Right atrium auricular region (tissue), 2 donors: ENCODE measurements at regions not wholly inside any gene's neighbourhood (a gene's known extent, or its start where the extent isn't known, plus 50 kb on each side); places are given as distances from the start of the nearest gene placed in this dataset.
"Not testable (repeated sequence)": the region's sequence is repeated elsewhere in the genome, so short reads cannot be mapped to it uniquely, and the experiment has no call there.

ENCODE experiments used
- DNase-seq: peaks from one replicate; pipeline ENCODE4 v3.0.0-alpha.2; 2019; ENCODE audit warnings: low spot score
- H3K27ac ChIP-seq, 2 donors: fragments of 200-600 bp; sonication (generic); 1 replicate in 1 of 2; 2 replicates in 1 of 2; pipeline ENCODE4 v1.5.1; 2016 to 2019
- H3K27me3 ChIP-seq, 2 donors: fragments of 200-600 bp; sonication (generic); one replicate each; pipeline versions ENCODE4 v1.5.1 to v1.6.0; 2017 to 2019
- H3K36me3 ChIP-seq: fragments of 200-600 bp; sonication (generic); one replicate; pipeline ENCODE4 v1.5.1; 2016
- H3K4me1 ChIP-seq, 2 donors: fragments of 200-600 bp; sonication (generic); one replicate each; pipeline versions ENCODE4 v1.5.1 to v1.6.0; 2017 to 2019
- H3K4me3 ChIP-seq, 2 donors: fragments of 200-600 bp; sonication (generic); 1 replicate in 1 of 2; 2 replicates in 1 of 2; pipeline ENCODE4 v1.5.1; 2017 to 2019; ENCODE audit warnings: mild to moderate bottlenecking in 1 of 2, moderate library complexity in 1 of 2
- H3K9me3 ChIP-seq, 2 donors: fragments of 200-600 bp; sonication (generic); one replicate each; pipeline ENCODE4 v1.5.1; 2019
- TF ChIP-seq, protein P1 (sequence below), 2 donors: fragments of 200-600 bp; sonication (generic); IDR thresholded peaks; one replicate each; pipeline ENCODE4 v1.5.1; 2019; ENCODE audit warnings: antibody characterized with exemption in 2 of 2

- TF ChIP-seq, protein P1, sequence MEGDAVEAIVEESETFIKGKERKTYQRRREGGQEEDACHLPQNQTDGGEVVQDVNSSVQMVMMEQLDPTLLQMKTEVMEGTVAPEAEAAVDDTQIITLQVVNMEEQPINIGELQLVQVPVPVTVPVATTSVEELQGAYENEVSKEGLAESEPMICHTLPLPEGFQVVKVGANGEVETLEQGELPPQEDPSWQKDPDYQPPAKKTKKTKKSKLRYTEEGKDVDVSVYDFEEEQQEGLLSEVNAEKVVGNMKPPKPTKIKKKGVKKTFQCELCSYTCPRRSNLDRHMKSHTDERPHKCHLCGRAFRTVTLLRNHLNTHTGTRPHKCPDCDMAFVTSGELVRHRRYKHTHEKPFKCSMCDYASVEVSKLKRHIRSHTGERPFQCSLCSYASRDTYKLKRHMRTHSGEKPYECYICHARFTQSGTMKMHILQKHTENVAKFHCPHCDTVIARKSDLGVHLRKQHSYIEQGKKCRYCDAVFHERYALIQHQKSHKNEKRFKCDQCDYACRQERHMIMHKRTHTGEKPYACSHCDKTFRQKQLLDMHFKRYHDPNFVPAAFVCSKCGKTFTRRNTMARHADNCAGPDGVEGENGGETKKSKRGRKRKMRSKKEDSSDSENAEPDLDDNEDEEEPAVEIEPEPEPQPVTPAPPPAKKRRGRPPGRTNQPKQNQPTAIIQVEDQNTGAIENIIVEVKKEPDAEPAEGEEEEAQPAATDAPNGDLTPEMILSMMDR (IDR thresholded peaks at IDR 0.05) = no peak
- no peaks in the 10 kb centered on the region for H3K4me1 ChIP-seq
- no peak overlapping the region for H3K27ac ChIP-seq
- no peak for DNase-seq
- no peaks in the 10 kb centered on the region for H3K9me3 ChIP-seq
- no peaks in the 10 kb centered on the region for H3K27me3 ChIP-seq
- H3K36me3 ChIP-seq = no peaks in the 10 kb centered on the region
- H3K4me3 ChIP-seq = no peak overlapping the region
Observed at GRCh38 chr14:25322784-25323183, 272.8 kb upstream of the STXBP6 start.

DNA sequence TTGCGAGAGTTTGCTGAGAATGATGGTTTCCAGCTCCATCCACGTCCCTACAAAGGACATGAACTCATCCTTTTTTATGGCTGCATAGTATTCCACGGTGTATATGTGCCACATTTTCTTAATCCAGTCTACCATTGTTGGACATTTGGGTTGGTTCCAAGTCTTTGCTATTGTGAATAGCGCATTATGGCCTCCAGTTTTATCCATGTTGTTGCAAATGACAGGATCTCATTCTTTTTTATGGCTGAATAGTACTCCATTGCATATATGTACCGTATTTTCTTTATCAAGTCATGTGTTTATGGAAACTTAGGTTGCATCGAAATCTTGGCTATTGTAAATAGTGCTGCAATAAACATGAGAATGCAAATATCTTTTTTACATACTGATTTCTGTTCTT, 266.1 kb upstream of the STXBP6 start:
- not testable (repeated sequence) for H3K27me3 ChIP-seq, H3K4me3 ChIP-seq, H3K27ac ChIP-seq, DNase-seq, H3K4me1 ChIP-seq, H3K9me3 ChIP-seq, H3K36me3 ChIP-seq

DNA sequence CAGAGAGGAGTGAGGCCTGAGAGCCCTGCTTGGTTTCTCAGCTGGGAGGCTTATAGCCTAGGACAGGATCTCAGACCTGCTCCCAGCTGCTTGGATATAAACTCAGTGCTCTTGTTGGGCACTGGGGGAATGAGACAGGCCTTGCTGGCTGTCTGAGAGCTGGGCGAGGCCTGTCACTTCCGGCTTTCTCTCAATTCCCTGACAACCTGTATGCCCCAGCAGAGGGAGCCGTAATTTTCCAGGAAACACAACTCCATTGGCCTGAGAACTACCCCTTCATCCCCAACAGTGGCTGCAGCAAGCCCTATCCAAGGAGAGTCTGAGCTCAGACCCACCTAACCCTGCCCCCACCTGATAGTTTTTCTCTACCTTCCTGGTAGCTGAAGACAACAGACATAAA, 258.3 kb upstream of the STXBP6 start:
- no peaks in the 10 kb centered on the region for H3K4me1 ChIP-seq
- no peaks in the 10 kb centered on the region for H3K27me3 ChIP-seq

GRCh38 chr14:25303934-25304333, 254.0 kb upstream of the STXBP6 start:
- Histone ChIP-seq H3K27me3 (no peaks in the 10 kb centered on the region), H3K4me1 (no peaks in the 10 kb centered on the region), H3K4me3 (no peak overlapping the region), H3K36me3 (no peaks in the 10 kb centered on the region), H3K9me3 (no peaks in the 10 kb centered on the region), H3K27ac (no peak overlapping the region)
- no peak for DNase-seq
- TF ChIP-seq, protein P1 (IDR thresholded peaks at IDR 0.05) = no peak

More for the DNA sequence above, 258.3 kb upstream of the STXBP6 start:
- Histone ChIP-seq H3K4me3 (no peak overlapping the region), H3K9me3 (peaks cover 0 to 5% of the 10 kb centered on the region in 2 donors), H3K36me3 (no peaks in the 10 kb centered on the region), H3K27ac (no peak overlapping the region)
- TF ChIP-seq, protein P1 (IDR thresholded peaks at IDR 0.05) = no peak
- DNase-seq = no peak

DNA sequence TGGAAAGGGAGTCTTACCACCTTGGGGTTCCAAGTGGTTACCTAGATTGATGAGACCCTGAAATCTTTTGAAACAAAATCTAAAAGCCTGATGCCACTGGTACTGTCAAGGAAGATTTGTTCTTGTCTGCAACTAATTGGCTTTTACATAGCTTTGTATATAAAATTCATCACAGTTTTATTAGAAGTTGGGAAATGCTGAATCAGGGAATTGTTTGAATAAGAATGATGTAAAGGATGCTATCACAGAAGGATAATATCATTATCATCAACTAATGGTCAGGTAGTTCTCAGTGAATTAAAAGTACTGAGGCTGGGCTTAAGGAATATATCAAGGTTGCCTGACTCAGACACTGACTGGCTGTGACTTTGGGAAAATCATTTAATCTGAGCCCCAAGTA, 248.3 kb upstream of the STXBP6 start:
- no peak for DNase-seq
- Histone ChIP-seq H3K4me3 (no peak overlapping the region), H3K27ac (no peak overlapping the region), H3K4me1 (no peaks in the 10 kb centered on the region), H3K27me3 (no peaks in the 10 kb centered on the region), H3K9me3 (no peaks in the 10 kb centered on the region), H3K36me3 (no peaks in the 10 kb centered on the region)
- TF ChIP-seq, protein P1 (IDR thresholded peaks at IDR 0.05) = no peak

DNA sequence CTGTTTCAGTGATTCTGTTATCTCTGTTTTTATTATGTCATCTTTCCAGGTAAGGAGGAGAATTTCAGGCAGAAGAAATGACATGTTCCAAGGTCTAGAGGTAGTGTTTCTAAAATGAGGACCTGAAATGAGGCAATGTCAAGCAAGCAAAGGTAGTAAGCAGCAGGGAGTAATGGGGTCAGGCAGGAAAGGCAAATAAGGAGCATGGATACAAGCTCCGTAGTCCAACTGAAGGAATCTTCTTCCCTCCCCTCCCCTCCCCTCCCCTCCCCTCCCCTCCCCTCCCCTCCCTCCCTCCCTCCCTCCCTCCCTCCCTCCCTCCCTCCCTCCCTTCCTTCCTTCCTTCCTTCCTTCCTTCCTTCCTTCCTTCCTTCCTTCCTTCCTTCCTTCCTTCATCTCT, 240.2 kb upstream of the STXBP6 start:
- peaks cover 0 to 12% of the 10 kb centered on the region in 2 donors for H3K9me3 ChIP-seq
- H3K27ac ChIP-seq, H3K4me1 ChIP-seq, H3K4me3 ChIP-seq, H3K36me3 ChIP-seq, H3K27me3 ChIP-seq, DNase-seq: not testable (repeated sequence)

- TF ChIP-seq, protein P1 (IDR thresholded peaks at IDR 0.05) = no peak
Observed at GRCh38 chr14:25274529-25274928, 224.6 kb upstream of the STXBP6 start.

More at GRCh38 chr14:25274529-25274928, 224.6 kb upstream of the STXBP6 start:
- DNase-seq = no peak
- no peaks in the 10 kb centered on the region for H3K4me1 ChIP-seq
- no peaks in the 10 kb centered on the region for H3K9me3 ChIP-seq
- no peak overlapping the region for H3K4me3 ChIP-seq
- H3K27me3 ChIP-seq = no peaks in the 10 kb centered on the region
- no peaks in the 10 kb centered on the region for H3K36me3 ChIP-seq
- no peak overlapping the region for H3K27ac ChIP-seq
